ENCODE measurements at regions not wholly inside any gene's neighbourhood (a gene's known extent, or its start where the extent isn't known, plus 50 kb on each side); places are given as distances from the start of the nearest gene placed in this dataset.

GRCh38 chr4:96675896-96676295 lies 836.0 kb downstream of the PDHA2 start:
- Mint-ChIP-seq H3K27me3 (ENCODE audit: insufficient read depth) (no peaks in the 10 kb centered on the region), H3K27ac (no peak overlapping the region), H3K36me3 (ENCODE audit: low read depth) (no peaks in the 10 kb centered on the region), H3K4me3 (no peak overlapping the region), H3K9me3 (no peaks in the 10 kb centered on the region), H3K4me1 (peaks cover 7% of the 10 kb centered on the region)
- WGBS, 2 experiments (ENCODE audit: insufficient coverage in 1 of 2, insufficient read length in 1 of 2): 95% methylated on average over 1 of the region's 1 CpG; no CpG with 5 or more reads in 1 of the 2 experiments
- TF ChIP-seq CTCF (conservative IDR thresholded peaks at IDR 0.05): no peak
- no peak overlapping the region for H3K9ac ChIP-seq (ENCODE audit: extremely low read depth, low read length, poor library complexity, severe bottlenecking)
- no peak overlapping the region for H3K4me3 ChIP-seq (ENCODE audit: low read length)
- no peak overlapping the region for H3K27ac ChIP-seq (ENCODE audit: low read depth, low read length)
- H3K36me3 ChIP-seq (ENCODE audit: control insufficient read depth, insufficient read depth, low read length): no peaks in the 10 kb centered on the region
- no peaks in the 10 kb centered on the region for H3K4me1 ChIP-seq (ENCODE audit: control insufficient read depth, insufficient read depth, low read length)
- no peaks in the 10 kb centered on the region for H3K9me3 ChIP-seq (ENCODE audit: control insufficient read depth, low read length)
- no peak for DNase-seq
- H3K27me3 ChIP-seq (ENCODE audit: control insufficient read depth, insufficient read depth, low read length, poor library complexity, severe bottlenecking): no peaks in the 10 kb centered on the region

GRCh38 chr4:96676754-96677435 lies 837.0 kb downstream of the PDHA2 start:
- Mint-ChIP-seq H3K4me1 (peaks cover 7% of the 10 kb centered on the region), H3K27me3 (ENCODE audit: insufficient read depth) (no peaks in the 10 kb centered on the region), H3K9me3 (no peaks in the 10 kb centered on the region), H3K4me3 (no peak overlapping the region), H3K36me3 (ENCODE audit: low read depth) (no peaks in the 10 kb centered on the region), H3K27ac (no peak overlapping the region)
- H3K9ac ChIP-seq (ENCODE audit: extremely low read depth, low read length, poor library complexity, severe bottlenecking): no peak overlapping the region
- H3K4me1 ChIP-seq (ENCODE audit: control insufficient read depth, insufficient read depth, low read length): no peaks in the 10 kb centered on the region
- H3K36me3 ChIP-seq (ENCODE audit: control insufficient read depth, insufficient read depth, low read length): no peaks in the 10 kb centered on the region
- no peak overlapping the region for H3K4me3 ChIP-seq (ENCODE audit: low read length)
- no peaks in the 10 kb centered on the region for H3K9me3 ChIP-seq (ENCODE audit: control insufficient read depth, low read length)
- WGBS, 2 experiments (ENCODE audit: insufficient coverage in 1 of 2, insufficient read length in 1 of 2): 96 to 100% methylated on average over 1 to 3 of the region's 3 CpGs
- no peak for TF ChIP-seq CTCF (conservative IDR thresholded peaks at IDR 0.05)
- no peak for DNase-seq
- H3K27me3 ChIP-seq (ENCODE audit: control insufficient read depth, insufficient read depth, low read length, poor library complexity, severe bottlenecking): no peaks in the 10 kb centered on the region
- no peak overlapping the region for H3K27ac ChIP-seq (ENCODE audit: low read depth, low read length)

- no peaks in the 10 kb centered on the region for H3K9me3 Mint-ChIP-seq
- no peaks in the 10 kb centered on the region for H3K4me1 ChIP-seq (ENCODE audit: control insufficient read depth, insufficient read depth, low read length)
- H3K36me3 ChIP-seq (ENCODE audit: control insufficient read depth, insufficient read depth, low read length): no peaks in the 10 kb centered on the region
- H3K9me3 ChIP-seq (ENCODE audit: control insufficient read depth, low read length): no peaks in the 10 kb centered on the region
- no peak overlapping the region for H3K9ac ChIP-seq (ENCODE audit: extremely low read depth, low read length, poor library complexity, severe bottlenecking)
- TF ChIP-seq CTCF (conservative IDR thresholded peaks at IDR 0.05): no peak
- no peaks in the 10 kb centered on the region for H3K27me3 ChIP-seq (ENCODE audit: control insufficient read depth, insufficient read depth, low read length, poor library complexity, severe bottlenecking)
- H3K4me3 Mint-ChIP-seq: no peak overlapping the region
- DNase-seq: no peak
- H3K27me3 Mint-ChIP-seq (ENCODE audit: insufficient read depth): no peaks in the 10 kb centered on the region
- H3K4me1 Mint-ChIP-seq: peaks cover 3% of the 10 kb centered on the region
- 64 to 80% methylated on average over 1 of the region's 1 CpG for WGBS, 2 experiments (ENCODE audit: insufficient coverage in 1 of 2, insufficient read length in 1 of 2)
- H3K36me3 Mint-ChIP-seq (ENCODE audit: low read depth): no peaks in the 10 kb centered on the region
- no peak overlapping the region for H3K4me3 ChIP-seq (ENCODE audit: low read length)
- no peak overlapping the region for H3K27ac ChIP-seq (ENCODE audit: low read depth, low read length)
- H3K27ac Mint-ChIP-seq: no peak overlapping the region
Measured at GRCh38 chr4:96677499-96677898, 837.6 kb downstream of the PDHA2 start.
